K562 (cell line): ENCODE measurements at regions not wholly inside any gene's neighbourhood (a gene's known extent, or its start where the extent isn't known, plus 50 kb on each side); places are given as distances from the start of the nearest gene placed in this dataset.

Experiments
- ATAC-seq: fragments of 200-7000 bp; cut with Tn5 transposase; 3 replicates; pipeline ENCODE4 v1.9.1; 2020; ENCODE audit warnings: moderate library complexity
- BruUV-seq: library from RNA; stranded (reverse); fragments of 400-500 nt; replicated peaks from 2 replicates; lab custom pipeline; 2021; lab: Mats Ljungman, UMichigan
- CTCF ChIA-PET: fragments of 300-600 bp; formaldehyde crosslinking; extraction: SDS; loops from one replicate; lab custom pipeline; 2021; ENCODE audit warnings: low intra/inter-chr PET ratio; lab: Yijun Ruan, JAX
- POLR2A ChIA-PET: fragments of 300-600, 350-650 bp; sonication (Branson Sonifier 250); formaldehyde crosslinking; extraction: SDS; loops from one replicate; lab custom pipeline; 2021; ENCODE audit warnings: antibody characterized with exemption, inconsistent platforms; lab: Yijun Ruan, JAX
- DNase-seq, 4 experiments: peaks; one replicate each; pipeline versions ENCODE4 v3.0.0 to v3.0.0-alpha.2; 2011 to 2018; ENCODE audit warnings: low spot score in 3 of 4, mixed read lengths in 3 of 4; ENCODE audit errors: extremely low read depth in 1 of 4
- FAIRE-seq: peaks from 2 replicates; lab custom pipeline; 2011; peaks lifted over from hg19 to GRCh38; lab: Jason Lieb, UNC
- H2AFZ ChIP-seq: 2 replicates; pipeline ENCODE4 v1.6.0; 2011; ENCODE audit warnings: low read depth, low read length, control low read depth, inconsistent platforms
- H3K27ac ChIP-seq: fragments of 200-600 bp; 3 replicates; pipeline ENCODE4 v1.8.0; 2011; ENCODE audit warnings: low read depth, mild to moderate bottlenecking, control low read depth, inconsistent platforms, low read length, moderate library complexity, mixed read lengths; ENCODE audit errors: extremely low read depth
- H3K27me3 ChIP-seq, 2 experiments: fragments of 300-600 bp in 1 of 2; 2 replicates in 1 of 2; 3 replicates in 1 of 2; pipeline versions ENCODE4 v1.6.0 to v1.8.0; 2011; ENCODE audit warnings: inconsistent platforms in 2 of 2, low read length in 2 of 2, mild to moderate bottlenecking in 1 of 2, mixed read lengths in 1 of 2, moderate library complexity in 1 of 2; ENCODE audit not compliant: control insufficient read depth in 2 of 2, insufficient read depth in 2 of 2
- H3K36me3 ChIP-seq: fragments of 300-600 bp; 3 replicates; pipeline ENCODE4 v1.8.0; 2011; ENCODE audit warnings: mild to moderate bottlenecking, low read length, inconsistent platforms; ENCODE audit not compliant: control insufficient read depth, insufficient read depth
- H3K4me1 ChIP-seq, 2 experiments: fragments of 200-600 bp in 1 of 2; replicated peaks in 1 of 2; 2 replicates in 1 of 2; 3 replicates in 1 of 2; pipeline versions ENCODE4 v1.5.1 to v1.8.0; 2011; ENCODE audit warnings: inconsistent platforms in 2 of 2, low read length in 2 of 2, mild to moderate bottlenecking in 1 of 2, mixed read lengths in 1 of 2, moderate library complexity in 1 of 2; ENCODE audit not compliant: control insufficient read depth in 2 of 2, insufficient read depth in 2 of 2
- H3K4me2 ChIP-seq: 2 replicates; pipeline ENCODE4 v1.6.1; 2011; ENCODE audit warnings: low read length, control low read depth, inconsistent platforms, mixed read lengths; ENCODE audit not compliant: insufficient read depth
- H3K4me3 ChIP-seq: fragments of 200-600 bp; sonication (generic), shearing (Covaris generic); 2 replicates; pipeline ENCODE4 v1.5.1; 2016; ENCODE audit warnings: control low read depth, inconsistent platforms
- H3K79me2 ChIP-seq: fragments of 200-600 bp; 3 replicates; pipeline ENCODE4 v1.8.0; 2011; ENCODE audit warnings: low read length, inconsistent platforms; ENCODE audit not compliant: control insufficient read depth, insufficient read depth
- H3K9ac ChIP-seq, 2 experiments: 2 replicates each; pipeline versions ENCODE4 v1.6.0 to v1.6.1; 2011; ENCODE audit warnings: low read depth in 2 of 2, low read length in 2 of 2, control low read depth in 1 of 2, inconsistent platforms in 1 of 2, mild to moderate bottlenecking in 1 of 2, mixed read lengths in 1 of 2; ENCODE audit not compliant: insufficient read depth in 1 of 2
- H3K9me1 ChIP-seq: one replicate; pipeline ENCODE4 v1.6.0; 2011; ENCODE audit warnings: inconsistent platforms, mild to moderate bottlenecking, low read length, moderate library complexity; ENCODE audit not compliant: control insufficient read depth, insufficient read depth
- H3K9me3 ChIP-seq: replicated peaks from 2 replicates; pipeline ENCODE4 v1.5.1; 2011; ENCODE audit warnings: low read depth, low read length, inconsistent platforms; ENCODE audit not compliant: control insufficient read depth, insufficient read depth
- H4K20me1 ChIP-seq: replicated peaks from 2 replicates; pipeline ENCODE4 v1.6.1; 2011; ENCODE audit warnings: low read length, inconsistent platforms, mixed read lengths; ENCODE audit not compliant: control insufficient read depth, insufficient read depth
- ARID1B ChIP-seq: fragments of 450-650 bp; IDR thresholded peaks from 2 replicates; pipeline ENCODE4 v1.6.1; 2016; ENCODE audit warnings: antibody characterized with exemption, mild to moderate bottlenecking, inconsistent platforms
- BDP1 ChIP-seq: IDR thresholded peaks from 3 replicates; pipeline ENCODE4 v1.6.1; 2011; ENCODE audit not compliant: insufficient read length, insufficient read depth
- DPF2 ChIP-seq: fragments of 450-650 bp; IDR thresholded peaks from 2 replicates; pipeline ENCODE4 v1.6.1; 2016
- FOSL1 ChIP-seq: fragments of 200-800 bp; sonication (Bioruptor generic); conservative IDR thresholded peaks from 2 replicates; pipeline ENCODE4 v1.6.1; 2016; ENCODE audit warnings: missing genetic modification characterization, missing compliant biosample characterization
- IRF2 ChIP-seq: sonication (generic); formaldehyde crosslinking; IDR thresholded peaks from 2 replicates; pipeline ENCODE4 v1.8.1; 2022; ENCODE audit warnings: mild to moderate bottlenecking, missing genetic modification reagents
- JUND ChIP-seq, 2 experiments: IDR thresholded peaks; 2 replicates in 1 of 2; 3 replicates in 1 of 2; pipeline ENCODE4 v1.6.1; 2011; ENCODE audit warnings: borderline replicate concordance in 2 of 2, low read depth in 2 of 2, low read length in 2 of 2, improper control_type of control experiment in 1 of 2, missing biosample characterization in 1 of 2, missing genetic modification characterization in 1 of 2, missing genetic modification reagents in 1 of 2
- MAFF ChIP-seq: IDR thresholded peaks from 2 replicates; pipeline ENCODE4 v1.6.1; 2012; ENCODE audit warnings: low read length, improper control_type of control experiment
- MBD2 ChIP-seq: sonication (generic); IDR thresholded peaks from 2 replicates; pipeline ENCODE4 v1.6.1; 2016; ENCODE audit warnings: low read depth, borderline replicate concordance
- MYNN ChIP-seq, 2 experiments: sonication (generic); formaldehyde crosslinking in 1 of 2; IDR thresholded peaks; 2 replicates each; pipeline versions ENCODE4 v1.5.0 to v1.6.1; 2016 to 2020; ENCODE audit warnings: antibody characterized with exemption in 1 of 2, missing genetic modification reagents in 1 of 2
- SAP30 ChIP-seq: fragments of 200-600 bp; sonication (generic); IDR thresholded peaks from 2 replicates; pipeline ENCODE4 v1.6.1; 2012; ENCODE audit warnings: borderline replicate concordance, low read depth, mild to moderate bottlenecking, moderate library complexity, low read length, control low read depth, inconsistent platforms; ENCODE audit not compliant: insufficient read depth, poor library complexity, severe bottlenecking
- SMAD4 ChIP-seq: fragments of 250-450 bp; sonication (Bioruptor Pico); conservative IDR thresholded peaks from 2 replicates; pipeline ENCODE4 v1.8.0; 2021; ENCODE audit warnings: inconsistent platforms, mild to moderate bottlenecking, moderate library complexity
- ZFX ChIP-seq: sonication (generic); formaldehyde crosslinking; IDR thresholded peaks from 2 replicates; pipeline ENCODE4 v1.8.0; 2022; ENCODE audit warnings: mild to moderate bottlenecking, missing genetic modification reagents, moderate library complexity
- ZKSCAN1 ChIP-seq: fragments of 150-350 bp; IDR thresholded peaks from 2 replicates; pipeline ENCODE4 v1.6.1; 2016; ENCODE audit warnings: low read depth, low read length
- ZNF124 ChIP-seq: sonication (generic); formaldehyde crosslinking; IDR thresholded peaks from 2 replicates; pipeline ENCODE4 v1.8.1; 2022; ENCODE audit warnings: missing genetic modification reagents
- ZNF41 ChIP-seq: fragments of 250-450 bp; sonication (Bioruptor Pico); conservative IDR thresholded peaks from 2 replicates; pipeline ENCODE4 v1.4.0; 2020; ENCODE audit warnings: mild to moderate bottlenecking
- ZNF512 ChIP-seq: IDR thresholded peaks from 2 replicates; pipeline ENCODE4 v1.6.1; 2016; ENCODE audit warnings: missing genetic modification characterization, missing compliant biosample characterization
- whole genome bisulfite sequencing: fragments of 100-300 bp; shearing (Covaris generic); methylation state at CpG from one replicate; pipeline ENCODE4 v1.1.6; 2016; ENCODE audit warnings: low coverage, mixed read lengths; ENCODE audit not compliant: insufficient coverage; ENCODE audit errors: missing lambda C conversion rate; 5-methylcytosine and 5-hydroxymethylcytosine counted together
- in situ Hi-C: fragments of 300-500 bp; cut with MboI; formaldehyde crosslinking; loops from 4 replicates; pipeline ENCODE4 v1.15.0; 2018; ENCODE audit warnings: inconsistent platforms, mixed read lengths
- intact Hi-C: fragments of 100-400 bp; cut with micrococcal nuclease; formaldehyde crosslinking; loops from 2 replicates; pipeline ENCODE4 v1.14.2; 2022
- TF ChIP-seq, protein P1 (sequence below): sonication (generic); formaldehyde crosslinking; IDR thresholded peaks from 2 replicates; pipeline ENCODE4 v1.8.0; 2022; ENCODE audit warnings: mild to moderate bottlenecking, missing genetic modification reagents
- TF ChIP-seq, protein P2 (sequence below): fragments of 450-650 bp; IDR thresholded peaks from 2 replicates; pipeline ENCODE4 v1.6.1; 2018; ENCODE audit warnings: mild to moderate bottlenecking, low read depth; ENCODE audit not compliant: partially characterized antibody
- TF ChIP-seq, protein P3 (sequence below): fragments of 250-450 bp; sonication (Bioruptor Pico); IDR thresholded peaks from 2 replicates; pipeline ENCODE4 v1.8.0; 2021; ENCODE audit warnings: moderate library complexity, mild to moderate bottlenecking, inconsistent platforms

GRCh38 chr7:395643-396042 lies 105.7 kb downstream of the FOXL3 start (continued):
- TF ChIP-seq, protein P1, sequence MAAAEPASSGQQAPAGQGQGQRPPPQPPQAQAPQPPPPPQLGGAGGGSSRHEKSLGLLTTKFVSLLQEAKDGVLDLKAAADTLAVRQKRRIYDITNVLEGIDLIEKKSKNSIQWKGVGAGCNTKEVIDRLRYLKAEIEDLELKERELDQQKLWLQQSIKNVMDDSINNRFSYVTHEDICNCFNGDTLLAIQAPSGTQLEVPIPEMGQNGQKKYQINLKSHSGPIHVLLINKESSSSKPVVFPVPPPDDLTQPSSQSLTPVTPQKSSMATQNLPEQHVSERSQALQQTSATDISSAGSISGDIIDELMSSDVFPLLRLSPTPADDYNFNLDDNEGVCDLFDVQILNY = no peak
- TF ChIP-seq, protein P2, sequence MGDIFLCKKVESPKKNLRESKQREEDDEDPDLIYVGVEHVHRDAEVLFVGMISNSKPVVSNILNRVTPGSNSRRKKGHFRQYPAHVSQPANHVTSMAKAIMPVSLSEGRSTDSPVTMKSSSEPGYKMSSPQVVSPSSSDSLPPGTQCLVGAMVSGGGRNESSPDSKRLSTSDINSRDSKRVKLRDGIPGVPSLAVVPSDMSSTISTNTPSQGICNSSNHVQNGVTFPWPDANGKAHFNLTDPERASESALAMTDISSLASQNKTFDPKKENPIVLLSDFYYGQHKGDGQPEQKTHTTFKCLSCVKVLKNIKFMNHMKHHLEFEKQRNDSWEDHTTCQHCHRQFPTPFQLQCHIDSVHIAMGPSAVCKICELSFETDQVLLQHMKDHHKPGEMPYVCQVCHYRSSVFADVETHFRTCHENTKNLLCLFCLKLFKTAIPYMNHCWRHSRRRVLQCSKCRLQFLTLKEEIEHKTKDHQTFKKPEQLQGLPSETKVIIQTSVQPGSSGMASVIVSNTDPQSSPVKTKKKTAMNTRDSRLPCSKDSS = peak; percentile 63

GRCh38 chr7:398888-399287 lies 108.9 kb downstream of the FOXL3 start:
- Histone ChIP-seq H3K27me3 (peaks cover 9 to 24% of the 10 kb centered on the region in 2 experiments; a peak in 4 of 5 replicates), H3K9me3 (peaks cover 3% of the 10 kb centered on the region), H3K4me3 (no peak overlapping the region), H2AFZ (no peak overlapping the region), H3K4me2 (no peak overlapping the region), H3K9ac (no peak overlapping the region), H3K9me1 (no peaks in the 10 kb centered on the region), H4K20me1 (no peaks in the 10 kb centered on the region), H3K4me1 (no peaks in the 10 kb centered on the region), H3K27ac (no peak overlapping the region), H3K36me3 (no peaks in the 10 kb centered on the region), H3K79me2 (no peaks in the 10 kb centered on the region)
- ChIA-PET POLR2A (interaction anchor here (0.6 kb wide), 1 partner anchor 14 kb away, joined by 3 read pairs; no protein-coding TSS in a partner anchor), CTCF (no interaction called here)
- in situ Hi-C loops (no loop called here), intact Hi-C loops (no loop called here)
- no peak for FAIRE-seq
- 0% methylated on average over 2 of the region's 2 CpGs for WGBS
- ATAC-seq = no peak
- BruUV-seq = no TSS peak
- no peak for DNase-seq
- TF ChIP-seq SAP30 (no peak), DPF2 (no peak), ZNF41 (no peak), ARID1B (no peak), ZKSCAN1 (no peak), MAFF (no peak), JUND (IDR thresholded peaks at IDR 0.05; ENCODE audit: borderline replicate concordance, low read depth, low read length) (no peak), JUND (tag; IDR thresholded peaks at IDR 0.05; ENCODE audit: borderline replicate concordance, low read depth, low read length) (no peak), SMAD4 (CRISPR knock-in tag) (no peak), MBD2 (no peak), ZNF512 (tag) (no peak), ZFX (CRISPR knock-in tag) (no peak), IRF2 (CRISPR knock-in tag) (no peak), BDP1 (no peak), ZNF124 (no peak), FOSL1 (tag) (no peak), MYNN (IDR thresholded peaks at IDR 0.05) (no peak), MYNN (CRISPR knock-in tag; IDR thresholded peaks at IDR 0.05) (no peak)
- TF ChIP-seq, protein P3, sequence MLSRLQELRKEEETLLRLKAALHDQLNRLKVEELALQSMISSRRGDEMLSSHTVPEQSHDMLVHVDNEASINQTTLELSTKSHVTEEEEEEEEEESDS (CRISPR knock-in tag) = no peak
